GM19397 (cell line): ENCODE measurements at regions not wholly inside any gene's neighbourhood (a gene's known extent, or its start where the extent isn't known, plus 50 kb on each side); places are given as distances from the start of the nearest gene placed in this dataset.
"Not testable (repeated sequence)": the region's sequence is repeated elsewhere in the genome, so short reads cannot be mapped to it uniquely, and the experiment has no call there.

Experiments used
- ATAC-seq: cut with Tn5 transposase; IDR thresholded peaks from one replicate; pipeline ENCODE4 v1.9.1; 2021; ENCODE audit warnings: mild to moderate bottlenecking, moderate library complexity; ENCODE audit not compliant: unreplicated experiment

DNA sequence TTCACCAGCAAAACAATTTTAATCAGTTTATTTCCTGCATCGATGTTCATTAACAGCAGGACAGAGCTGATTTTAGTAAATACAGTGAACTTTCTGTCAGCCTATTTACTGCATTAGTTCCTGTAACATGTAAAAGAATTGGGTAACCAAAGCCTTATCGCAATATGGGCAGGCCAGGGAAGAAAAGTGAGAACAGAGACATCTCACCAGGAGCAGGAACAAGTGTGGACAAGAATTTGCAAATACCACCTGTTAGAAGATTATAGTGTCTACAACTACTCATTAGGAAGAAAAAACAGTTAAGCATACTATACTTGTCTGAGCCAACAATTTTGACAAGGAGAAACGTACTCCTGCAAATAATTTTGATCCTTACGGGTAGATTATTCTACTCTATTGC, 1293.9 kb downstream of the PLA2G4A start:
- ATAC-seq, result no peak

DNA sequence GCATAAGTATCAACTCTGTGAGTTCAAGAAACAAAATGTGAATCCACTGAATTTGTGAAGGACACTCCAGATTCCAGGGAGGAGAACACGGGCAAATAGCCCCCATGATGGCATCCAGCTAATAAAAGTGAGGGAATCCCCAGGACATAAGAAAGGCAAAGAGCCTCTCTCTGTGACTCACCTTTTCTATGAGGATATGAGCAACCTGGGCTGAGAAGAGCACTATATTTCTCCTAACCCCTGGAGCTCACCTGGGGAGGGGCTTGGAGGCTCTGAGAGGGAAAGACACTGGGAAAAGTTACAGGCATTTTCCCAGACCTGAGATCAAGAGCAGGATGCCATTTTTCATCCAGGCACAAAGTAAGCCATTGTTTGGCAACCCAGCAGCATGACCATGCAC, 1298.8 kb downstream of the PLA2G4A start:
- no peak for ATAC-seq

DNA sequence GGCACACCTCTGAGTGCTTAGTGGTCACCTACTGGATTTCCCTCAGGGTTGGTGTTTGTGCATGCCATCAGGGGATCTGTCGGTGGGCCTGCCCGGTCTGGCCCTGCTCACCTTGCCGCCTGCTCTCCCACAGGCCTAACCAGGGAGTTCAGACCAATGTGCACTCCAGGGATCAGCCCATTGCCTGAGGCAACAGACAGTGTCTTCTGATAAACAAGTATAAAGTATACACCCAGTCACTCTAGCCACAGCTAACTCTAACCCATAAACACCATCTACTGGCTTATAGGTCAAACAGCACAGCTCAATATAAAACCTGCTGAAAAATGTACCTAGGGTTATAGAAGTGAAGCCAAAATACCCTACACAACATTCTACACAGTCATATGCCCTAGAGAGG, 1300.0 kb downstream of the PLA2G4A start:
- ATAC-seq, result no peak

DNA sequence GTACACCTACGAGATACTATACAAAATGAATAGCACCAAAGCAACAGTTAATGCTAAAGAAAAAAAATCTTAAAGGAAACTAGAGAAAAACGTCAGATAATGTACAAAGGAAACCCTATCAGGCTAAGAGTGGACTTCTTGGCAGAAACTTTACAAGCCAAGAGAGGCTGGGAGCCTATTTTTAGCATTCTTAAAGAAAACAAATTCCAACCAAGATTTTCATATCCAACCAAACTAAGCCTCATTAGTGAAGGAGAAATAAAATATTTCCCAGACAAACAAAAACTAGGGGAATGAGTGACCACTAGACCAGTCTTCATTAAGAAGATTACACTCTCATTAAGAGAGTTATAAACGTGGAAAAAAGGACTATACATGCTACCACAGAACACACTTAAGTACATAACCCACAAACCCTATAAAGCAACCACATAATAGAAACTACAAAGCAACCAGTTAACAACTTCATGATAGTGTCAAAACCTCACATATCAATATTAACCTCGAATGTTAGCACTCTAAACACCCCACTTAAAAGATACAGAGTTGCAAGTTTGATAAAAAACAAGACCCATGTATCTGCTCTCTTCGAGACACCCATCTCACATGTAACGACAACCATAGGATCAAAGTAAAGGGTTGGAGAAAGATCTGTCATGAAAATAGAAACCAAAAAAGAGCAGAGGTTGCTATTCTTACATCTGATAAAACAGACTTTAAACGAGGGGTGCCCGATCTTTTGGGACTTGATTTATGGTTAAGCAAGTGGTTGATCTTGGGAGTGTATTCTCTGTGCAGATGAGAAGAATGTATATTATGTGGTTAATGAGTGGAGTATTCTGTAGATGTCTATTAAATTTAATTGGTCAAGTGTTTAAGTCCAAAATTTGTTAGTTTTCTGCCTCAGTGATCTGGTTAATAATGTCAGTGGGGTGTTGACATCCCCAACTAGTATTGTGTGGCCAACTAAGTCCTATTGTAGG, 1301.4 kb downstream of the PLA2G4A start:
- no peak for ATAC-seq

DNA sequence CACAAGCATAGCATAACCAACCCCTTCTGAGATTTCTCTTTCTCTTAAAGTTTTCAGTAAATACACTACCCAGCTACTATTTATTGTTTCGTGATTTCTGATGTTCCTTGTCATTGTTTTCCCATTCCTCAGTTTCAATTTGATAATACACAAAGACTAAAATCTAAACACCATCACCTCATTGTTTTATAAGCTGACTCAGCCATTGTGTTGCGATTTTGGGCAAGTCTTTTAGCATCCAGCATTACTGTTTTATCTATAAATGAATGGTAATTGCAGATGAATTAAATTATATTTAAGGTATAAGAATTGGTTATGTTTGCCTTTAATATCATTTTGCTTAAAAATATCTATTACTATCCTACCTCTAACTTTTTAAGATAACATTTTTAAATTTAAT, 1308.5 kb downstream of the PLA2G4A start:
- no peak for ATAC-seq

DNA sequence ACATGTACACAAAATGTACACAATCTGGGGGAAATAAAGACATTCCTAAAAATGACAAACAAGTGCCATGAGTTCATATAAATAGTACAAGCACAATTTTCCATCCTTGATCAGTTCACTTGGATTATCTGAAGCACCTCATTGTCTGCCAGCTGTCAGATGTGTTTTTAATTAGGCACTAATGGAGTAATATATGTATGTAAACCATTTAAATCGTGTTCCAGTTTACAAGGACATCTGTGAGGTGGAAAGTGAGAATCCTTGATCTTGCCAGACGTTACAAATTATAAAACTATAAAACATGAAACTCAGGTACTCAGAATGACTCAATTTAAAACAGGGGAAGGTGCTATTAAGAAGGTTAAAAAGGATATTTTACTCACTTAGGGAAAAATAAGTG, 1312.2 kb downstream of the PLA2G4A start:
- ATAC-seq, result no peak

DNA sequence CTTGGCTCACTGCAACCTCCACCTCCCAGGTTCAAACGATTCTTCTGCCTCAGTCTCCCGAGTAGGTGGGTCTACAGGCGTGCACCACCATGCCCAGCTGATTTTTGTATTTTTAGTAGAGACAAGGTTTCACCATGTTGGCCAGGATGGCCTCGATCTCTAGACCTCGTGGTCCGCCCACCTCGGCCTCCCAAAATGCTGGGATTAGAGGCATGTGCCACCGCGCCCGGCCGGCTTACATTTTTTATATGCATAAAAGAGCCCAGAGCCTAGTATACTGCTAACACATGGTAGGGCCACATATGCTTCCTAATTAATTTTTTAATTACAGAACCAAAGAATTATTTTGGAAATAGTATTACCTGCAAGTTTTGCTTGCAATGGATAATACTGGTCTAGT, 1325.4 kb downstream of the PLA2G4A start:
- no peak for ATAC-seq

DNA sequence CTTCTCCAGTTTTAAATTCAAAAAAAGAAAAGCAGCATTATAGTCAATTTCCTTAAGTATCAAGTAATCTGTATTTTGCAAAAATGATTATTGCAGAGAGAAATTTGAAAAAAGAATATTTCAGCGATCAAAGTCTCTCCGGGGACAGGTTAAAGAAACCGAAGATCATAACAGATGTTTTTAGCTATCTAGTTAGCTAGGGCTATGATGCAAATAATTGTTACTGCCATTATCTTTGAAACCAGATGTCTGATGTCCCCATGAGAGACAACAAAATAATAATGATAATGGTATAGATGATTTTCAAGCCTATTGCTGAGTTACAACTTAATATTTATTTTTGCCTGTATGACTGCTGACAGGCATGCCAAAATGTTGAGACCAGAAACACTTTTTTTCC, 1326.0 kb downstream of the PLA2G4A start:
- ATAC-seq, result no peak

DNA sequence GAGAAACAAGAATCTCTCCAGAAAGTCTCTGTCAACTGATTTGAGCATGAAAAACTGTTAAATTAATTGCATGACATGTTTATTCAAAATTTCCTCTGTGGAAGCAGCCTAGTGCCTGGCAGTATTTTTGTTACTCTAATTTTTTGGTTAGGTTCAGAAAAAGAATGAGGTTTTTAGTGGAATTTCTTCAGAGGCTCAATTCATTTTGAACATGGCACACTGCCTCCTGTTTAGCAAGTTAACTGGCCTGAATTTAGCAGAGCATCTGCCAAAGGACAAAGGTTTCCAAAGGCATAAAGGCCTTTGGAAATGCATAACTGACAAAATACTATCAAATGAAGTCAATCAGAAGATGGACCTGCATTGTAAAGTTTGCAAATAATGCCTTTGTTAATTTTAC, 1326.5 kb downstream of the PLA2G4A start:
- no peak for ATAC-seq

DNA sequence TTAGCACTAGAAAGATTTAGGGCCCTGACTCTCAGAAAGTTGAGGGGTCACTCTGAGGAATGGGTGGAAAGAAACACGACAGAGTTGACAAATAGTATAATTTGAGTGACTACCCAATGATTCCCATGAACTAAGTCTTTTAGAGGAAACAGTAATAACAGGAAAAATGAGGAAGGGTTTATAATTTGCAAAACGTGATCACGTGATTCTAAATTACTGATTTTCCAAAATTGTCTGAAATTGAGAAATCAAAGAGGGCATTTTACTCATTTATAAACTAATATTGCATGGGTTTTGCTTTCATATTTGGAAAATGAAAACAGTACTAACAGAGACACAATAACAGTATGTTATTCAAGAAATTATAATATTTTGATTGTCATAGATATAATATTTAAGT, 1335.7 kb downstream of the PLA2G4A start:
- ATAC-seq, result no peak

DNA sequence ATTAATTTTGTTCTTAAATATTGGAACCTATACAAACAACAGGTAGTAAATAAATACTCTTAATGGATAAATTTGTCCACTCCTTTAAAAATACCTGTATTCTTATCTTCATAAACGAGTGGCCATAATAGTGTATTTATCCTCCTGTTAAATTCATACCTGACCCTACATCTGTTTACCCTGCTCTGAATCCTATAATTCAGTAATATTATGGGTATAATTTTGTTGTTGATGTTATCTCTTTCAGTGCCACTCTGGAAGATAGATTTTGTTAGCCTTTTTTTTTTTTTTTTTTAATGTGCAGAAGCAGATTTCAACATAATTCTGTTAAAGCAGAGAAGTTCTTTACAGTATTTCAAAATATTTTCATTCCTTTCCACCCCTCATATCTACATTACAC, 1337.9 kb downstream of the PLA2G4A start:
- ATAC-seq, result no peak

DNA sequence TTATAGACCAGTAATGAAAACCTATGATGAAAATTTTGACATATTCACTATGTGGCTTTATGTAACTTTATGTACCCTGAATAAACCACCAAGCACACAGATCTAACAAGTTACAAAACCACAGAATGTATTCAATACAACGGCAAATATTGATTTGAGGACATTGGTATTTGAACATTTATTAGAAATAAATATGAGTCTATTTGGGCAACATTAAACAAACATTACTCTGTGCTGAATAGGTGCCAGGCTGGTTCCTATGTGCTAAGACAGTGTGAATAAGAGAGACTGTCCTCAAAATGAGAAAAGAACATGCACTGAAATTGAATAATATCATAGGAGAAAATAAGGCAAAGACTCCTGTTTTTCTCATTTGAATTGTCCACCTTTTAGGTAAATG, 1341.2 kb downstream of the PLA2G4A start:
- no peak for ATAC-seq

DNA sequence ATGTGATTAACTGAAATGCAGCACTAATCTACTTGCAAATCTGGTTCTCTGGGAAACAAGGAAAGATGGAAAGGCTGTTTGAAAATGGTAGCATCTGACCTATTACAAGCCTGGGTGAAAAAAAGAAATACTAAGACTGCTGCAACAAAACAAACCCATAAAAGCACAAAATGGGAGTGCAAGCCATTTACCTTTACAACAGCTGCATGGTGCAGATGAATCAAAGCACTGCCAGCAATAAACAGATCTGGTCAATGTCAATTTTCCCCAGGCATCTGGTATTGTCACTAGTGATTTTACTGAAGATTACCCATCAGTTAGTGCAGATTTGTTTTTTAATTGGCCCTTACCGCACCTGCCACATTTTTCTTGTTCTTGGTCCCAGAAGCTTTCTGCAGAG, 1341.7 kb downstream of the PLA2G4A start:
- ATAC-seq, result no peak

DNA sequence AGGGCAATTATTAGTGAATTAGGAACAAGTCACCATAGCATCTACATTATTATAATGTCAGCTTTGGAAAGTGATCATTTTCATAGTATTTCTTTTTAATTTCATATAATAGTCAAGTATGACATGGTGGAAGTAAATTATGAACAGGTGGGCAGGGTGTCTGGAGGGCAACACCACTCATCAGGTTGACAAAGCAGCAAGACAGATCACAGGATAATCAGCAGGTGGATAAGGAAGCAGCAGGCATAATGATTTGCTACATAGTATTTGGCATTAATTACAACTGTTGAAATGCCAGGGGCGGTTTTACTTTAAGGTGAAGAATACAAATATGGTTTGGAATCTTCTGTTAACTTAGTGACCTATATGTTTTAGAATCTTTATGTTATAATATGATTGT, 1342.2 kb downstream of the PLA2G4A start:
- ATAC-seq, result no peak

DNA sequence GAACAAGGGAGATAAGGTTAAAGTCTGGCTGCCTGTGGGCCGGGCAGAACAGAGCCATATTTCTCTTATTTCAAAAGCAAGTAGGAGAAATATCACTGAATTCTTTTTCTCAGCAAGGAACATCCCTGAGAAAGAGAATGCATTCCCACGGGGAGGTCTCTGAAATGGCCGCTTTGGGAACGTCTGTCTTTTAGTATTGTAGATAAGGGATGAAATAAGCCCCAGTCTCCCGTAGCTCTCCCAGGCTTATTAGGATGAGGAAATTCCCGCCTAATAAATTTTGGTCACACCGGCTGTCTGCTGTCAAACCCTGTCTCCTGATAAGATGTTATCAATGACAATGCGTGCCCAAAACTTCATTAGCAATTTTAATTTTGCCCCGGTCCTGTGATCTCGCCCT, 1353.3 kb downstream of the PLA2G4A start:
- ATAC-seq, result not testable (repeated sequence)

DNA sequence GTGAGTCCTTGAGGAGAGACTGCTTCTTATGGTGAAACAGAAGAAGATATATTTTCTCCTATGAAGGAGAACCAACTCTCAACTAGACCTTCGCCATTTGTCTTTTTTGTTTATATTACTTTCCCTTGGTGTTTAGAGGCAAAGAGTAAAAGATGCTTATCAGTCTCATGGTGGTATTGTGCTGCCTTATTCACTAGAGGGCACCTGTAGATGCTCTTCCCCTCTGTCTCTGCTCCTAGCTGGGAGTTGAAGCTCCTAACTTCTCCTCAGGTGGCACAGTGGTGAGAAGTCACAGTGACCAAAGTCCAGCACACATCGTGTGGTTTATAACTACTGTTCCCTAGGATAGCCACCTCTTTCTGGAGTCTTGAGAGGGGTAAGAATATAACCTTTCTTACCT, 1359.6 kb downstream of the PLA2G4A start:
- no peak for ATAC-seq

DNA sequence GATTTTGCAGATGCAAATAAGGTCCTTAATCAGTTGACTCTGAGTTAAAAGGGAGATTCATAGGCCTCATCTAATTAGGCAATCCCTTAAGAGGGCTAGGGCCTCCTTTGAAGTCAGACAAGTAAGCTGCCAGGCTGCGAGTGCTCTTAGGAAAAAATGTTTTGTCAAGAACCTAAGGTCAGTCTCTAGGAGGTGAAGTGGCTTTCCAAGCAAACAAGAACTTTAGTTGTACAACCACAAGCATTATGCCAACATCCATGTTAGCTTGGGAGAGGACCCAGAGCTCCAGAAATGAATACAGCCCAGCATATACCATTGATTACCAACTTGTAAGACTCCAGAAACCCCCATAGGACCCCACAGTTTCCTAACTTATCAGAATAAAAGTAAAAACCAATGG, 1366.2 kb downstream of the PLA2G4A start:
- ATAC-seq, result no peak

DNA sequence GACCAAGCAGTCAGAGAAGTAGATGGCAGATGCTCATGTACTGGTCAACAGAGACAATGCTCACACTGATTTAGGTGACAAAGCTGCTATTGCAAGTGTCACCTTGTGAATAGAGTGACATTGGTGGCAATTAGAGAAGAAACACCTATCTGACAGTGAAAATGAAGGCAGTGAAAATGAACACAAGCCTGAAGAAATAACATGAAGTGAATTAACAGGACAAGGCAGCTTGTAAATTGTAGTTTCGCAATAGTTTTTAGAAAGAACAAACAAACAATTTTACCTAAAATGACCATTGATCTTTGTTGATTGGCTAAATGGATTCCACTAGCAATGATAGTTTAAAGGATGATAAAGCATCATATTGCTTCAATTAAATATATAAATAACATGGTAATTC, 1389.5 kb downstream of the PLA2G4A start:
- ATAC-seq, result no peak

DNA sequence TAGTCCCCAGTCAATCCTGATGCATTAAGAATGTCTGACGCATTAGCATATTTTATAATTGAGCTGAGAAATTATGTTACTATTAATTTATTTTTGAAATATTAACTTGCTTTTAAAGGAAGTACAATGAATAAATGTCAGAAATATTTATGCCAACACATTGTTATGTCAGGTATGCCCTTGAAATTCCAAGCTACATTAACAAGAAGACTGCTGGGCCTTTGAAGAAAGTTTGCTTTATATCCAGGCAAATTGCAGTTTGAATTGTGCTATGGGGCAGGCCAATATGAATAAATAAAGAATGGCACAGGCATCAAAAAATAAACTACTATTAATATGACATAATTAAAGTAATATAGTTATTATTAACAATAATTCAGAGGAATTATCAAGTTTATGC, 1391.3 kb downstream of the PLA2G4A start:
- ATAC-seq, result no peak

DNA sequence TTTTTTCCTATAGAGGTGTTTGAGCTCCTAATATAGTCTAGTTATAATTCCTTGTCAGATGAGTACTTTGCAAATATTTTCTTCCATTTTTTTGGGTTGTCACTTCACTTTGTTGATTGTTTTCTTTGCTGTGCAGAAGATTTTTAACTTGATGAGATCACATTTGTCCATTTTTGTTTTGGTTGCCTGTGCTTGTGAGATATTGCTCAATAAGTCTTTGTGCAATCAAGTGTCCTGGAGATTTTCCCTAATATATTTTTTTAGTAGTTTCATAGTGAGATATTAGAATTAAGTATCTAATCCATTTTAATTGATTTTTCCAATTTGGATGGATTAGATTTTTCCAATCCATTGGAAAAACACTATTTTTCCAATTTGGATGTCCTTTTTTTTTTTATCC, 1395.5 kb downstream of the PLA2G4A start:
- no peak for ATAC-seq

DNA sequence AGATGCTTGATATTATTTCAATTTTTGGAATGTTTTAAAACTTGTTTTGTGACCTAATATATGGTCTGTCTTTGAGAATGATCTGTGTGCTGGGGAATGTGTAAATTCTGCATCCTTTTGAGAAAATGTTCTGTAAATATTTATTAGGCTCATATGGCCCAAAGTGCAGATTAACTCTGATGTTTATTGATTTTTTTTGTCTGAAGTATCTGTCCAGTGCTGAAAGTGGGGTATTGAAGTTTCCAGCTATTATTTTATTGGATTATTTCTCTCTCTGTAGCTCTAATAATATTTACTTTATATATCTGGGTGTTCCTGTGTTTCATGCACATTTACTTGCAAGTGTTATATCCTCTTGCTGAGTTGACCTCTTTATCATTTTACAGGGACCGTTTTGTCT, 1397.2 kb downstream of the PLA2G4A start:
- no peak for ATAC-seq

DNA sequence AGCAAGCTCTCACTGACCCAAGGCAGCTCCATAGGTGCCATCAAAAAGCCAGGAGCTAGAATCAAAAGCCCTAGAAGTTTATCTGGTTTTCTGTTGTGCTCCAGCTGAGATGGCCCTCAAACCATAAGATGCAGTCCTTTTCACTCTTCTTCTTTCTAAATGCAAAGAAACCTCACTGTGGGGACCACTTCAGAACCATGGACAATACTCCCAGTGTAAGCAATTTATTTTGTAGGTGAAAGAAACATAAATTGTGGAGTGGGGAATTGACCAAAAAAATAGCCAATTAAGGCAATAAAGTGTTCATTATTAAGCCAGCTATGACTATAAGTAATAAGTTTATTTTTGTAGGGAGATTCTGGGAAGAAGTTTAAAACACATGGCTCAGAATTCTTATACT, 1399.9 kb downstream of the PLA2G4A start:
- ATAC-seq, result no peak
